ENCODE measurements at regions not wholly inside any gene's neighbourhood (a gene's known extent, or its start where the extent isn't known, plus 50 kb on each side); places are given as distances from the start of the nearest gene placed in this dataset.

- Histone ChIP-seq H3K4me2 (ENCODE audit: low read depth, low read length) (no peak overlapping the region), H4K20me1 (ENCODE audit: insufficient read depth, low read length) (no peaks in the 10 kb centered on the region), H3K79me2 (ENCODE audit: insufficient read depth, low read length) (no peaks in the 10 kb centered on the region), H3K4me1 (ENCODE audit: insufficient read depth, low read length) (no peaks in the 10 kb centered on the region), H3K4me3 (replicated peaks in 1 of 3; ENCODE audit: insufficient read depth in 1 of 3, low read depth in 2 of 3, low read length in 3 of 3) (no peak overlapping the region), H3K9ac (ENCODE audit: insufficient read depth, low read depth, low read length) (no peak overlapping the region), H3K36me3 (replicated peaks in 1 of 2; ENCODE audit: control insufficient read depth in 1 of 2, insufficient read depth in 2 of 2, low read length in 2 of 2) (no peaks in the 10 kb centered on the region), H3K27ac (ENCODE audit: extremely low read length, insufficient read depth, low read length) (no peak overlapping the region), H3K9me3 (ENCODE audit: low read length) (no peaks in the 10 kb centered on the region), H3K27me3 (ENCODE audit: control insufficient read depth in 1 of 2, insufficient read depth in 2 of 2, low read length in 2 of 2) (no peaks in the 10 kb centered on the region; a peak in 1 of 5 replicates), H2AFZ (ENCODE audit: low read length) (no peak overlapping the region)
- 41% methylated on average over 3 of the region's 3 CpGs for WGBS (ENCODE audit: low lambda C conversion rate)
- in situ Hi-C loops (cut with HindIII; ENCODE audit: extremely low pct_ligation_motif_present, low pct_unique_long_range_greater_than_20kb) (no loop called here), intact Hi-C loops (cut with micrococcal nuclease; ENCODE audit: unreplicated experiment) (no loop called here)
- FAIRE-seq (no peak), ATAC-seq (no peak), DNase-seq (ENCODE audit: low spot score) (no peak)
- BruUV-seq (replicated peaks), result no TSS peak
- no peak for TF ChIP-seq CHCHD3 (CRISPR knock-in tag; IDR thresholded peaks at IDR 0.05)
- no peak for TF ChIP-seq ATF2 (CRISPR knock-in tag; IDR thresholded peaks at IDR 0.05)
- TF ChIP-seq FOXM1 (CRISPR knock-in tag; IDR thresholded peaks at IDR 0.05), result no peak
- no peak for TF ChIP-seq MAFG (CRISPR knock-in tag; IDR thresholded peaks at IDR 0.05)
- TF ChIP-seq, protein P1, sequence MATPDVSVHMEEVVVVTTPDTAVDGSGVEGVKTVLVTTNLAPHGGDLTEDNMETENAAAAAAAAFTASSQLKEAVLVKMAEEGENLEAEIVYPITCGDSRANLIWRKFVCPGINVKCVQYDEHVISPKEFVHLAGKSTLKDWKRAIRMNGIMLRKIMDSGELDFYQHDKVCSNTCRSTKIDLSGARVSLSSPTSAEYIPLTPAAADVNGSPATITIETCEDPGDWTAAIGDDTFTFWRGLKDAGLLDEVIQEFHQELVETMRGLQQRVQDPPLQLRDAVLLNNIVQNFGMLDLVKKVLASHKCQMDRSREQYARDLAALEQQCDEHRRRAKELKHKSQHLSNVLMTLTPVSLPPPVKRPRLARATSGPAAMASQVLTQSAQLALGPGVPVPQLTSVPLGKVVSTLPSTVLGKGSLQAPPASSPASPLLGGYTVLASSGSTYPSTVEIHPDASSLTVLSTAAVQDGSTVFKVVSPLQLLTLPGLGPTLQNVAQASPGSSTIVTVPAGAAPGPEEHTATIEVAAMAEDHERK (CRISPR knock-in tag; IDR thresholded peaks at IDR 0.05; ENCODE audit: low read depth), result no peak
- no peak for TF ChIP-seq ARNT2 (CRISPR knock-in tag; IDR thresholded peaks at IDR 0.05; ENCODE audit: low read depth)
- TF ChIP-seq BCLAF1 (IDR thresholded peaks at IDR 0.05), result no peak
- no peak for TF ChIP-seq ZSCAN30 (CRISPR knock-in tag; IDR thresholded peaks at IDR 0.05)
- no peak for TF ChIP-seq ZNF619 (CRISPR knock-in tag; IDR thresholded peaks at IDR 0.05)
- TF ChIP-seq REL (CRISPR knock-in tag; conservative IDR thresholded peaks at IDR 0.05), result no peak
- no peak for TF ChIP-seq MEF2D (CRISPR knock-in tag; IDR thresholded peaks at IDR 0.05)
- no peak for TF ChIP-seq ZNF138 (CRISPR knock-in tag; IDR thresholded peaks at IDR 0.05; ENCODE audit: low read depth)
- no peak for TF ChIP-seq TBL1XR1 (IDR thresholded peaks at IDR 0.05; ENCODE audit: borderline replicate concordance, low read length, partially characterized antibody)
- TF ChIP-seq GTF2F1 (IDR thresholded peaks at IDR 0.05; ENCODE audit: low read length), result no peak
- TF ChIP-seq SMC3 (IDR thresholded peaks at IDR 0.05; ENCODE audit: low read length), result no peak
- TF ChIP-seq CENPX (CRISPR knock-in tag; IDR thresholded peaks at IDR 0.05), result no peak
- TF ChIP-seq SRSF1 (optimal IDR thresholded peaks at IDR 0.05; ENCODE audit: low read depth, low read length), result no peak
- TF ChIP-seq IKZF4 (CRISPR knock-in tag; IDR thresholded peaks at IDR 0.05; ENCODE audit: borderline replicate concordance, low read depth, not compliant biosample characterization), result no peak
- TF ChIP-seq MIER2 (CRISPR knock-in tag; IDR thresholded peaks at IDR 0.05), result no peak
- no peak for TF ChIP-seq ZNF558 (CRISPR knock-in tag; IDR thresholded peaks at IDR 0.05; ENCODE audit: borderline replicate concordance)
- POLR2A ChIA-PET, result no interaction called here
- CTCF ChIA-PET (ENCODE audit: low intra/inter-chr PET ratio, low total read pairs), result no interaction called here
These were observed 104.5 kb upstream of the FRMD6 start for GRCh38 chr14:51547260-51547659.

All from HepG2 (cell line).